ENCODE measurements at regions not wholly inside any gene's neighbourhood (a gene's known extent, or its start where the extent isn't known, plus 50 kb on each side); places are given as distances from the start of the nearest gene placed in this dataset.

DNA sequence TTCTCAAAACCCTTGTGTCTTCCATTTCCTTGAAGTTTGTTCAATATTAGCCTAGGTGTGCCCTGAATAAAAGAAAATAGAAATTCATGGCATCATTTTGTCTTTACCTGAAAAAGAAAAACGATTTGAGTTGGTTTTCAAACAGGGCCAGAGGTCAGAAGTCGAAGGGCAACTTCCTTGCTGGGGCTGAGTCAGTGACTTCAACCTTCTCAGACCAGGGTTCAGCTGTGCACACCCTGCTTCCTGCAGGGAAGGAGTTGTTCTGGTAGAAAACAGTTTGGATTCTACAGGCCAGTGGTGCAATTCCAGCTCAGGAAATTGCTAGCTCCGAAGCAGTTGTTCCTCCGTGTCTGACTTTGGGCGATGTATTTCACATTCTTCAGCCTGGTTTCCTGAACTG, 132.1 kb upstream of the SLC30A5 start:
- WGBS (ENCODE audit: low lambda C conversion rate) = 60% methylated on average over 5 of the region's 5 CpGs
- BruUV-seq (replicated peaks) = no TSS peak
- intact Hi-C loops (cut with micrococcal nuclease; ENCODE audit: unreplicated experiment) (no loop called here), in situ Hi-C loops (cut with HindIII; ENCODE audit: extremely low pct_ligation_motif_present, low pct_unique_long_range_greater_than_20kb) (no loop called here)
- no peak overlapping the region for H3K9ac ChIP-seq (ENCODE audit: insufficient read depth, low read depth, low read length)
- H3K27me3 ChIP-seq (ENCODE audit: control insufficient read depth in 1 of 2, insufficient read depth in 2 of 2, low read length in 2 of 2) = peaks cover 0 to 4% of the 10 kb centered on the region in 2 experiments; a peak in 1 of 5 replicates
- H3K4me2 ChIP-seq (ENCODE audit: low read depth, low read length) = no peak overlapping the region
- H3K9me3 ChIP-seq (ENCODE audit: low read length) = no peaks in the 10 kb centered on the region
- DNase-seq (ENCODE audit: low spot score) (no peak), ATAC-seq (no peak), FAIRE-seq (no peak)
- H2AFZ ChIP-seq (ENCODE audit: low read length) = no peak overlapping the region
- no peak overlapping the region for H3K27ac ChIP-seq (ENCODE audit: extremely low read length, insufficient read depth, low read length)
- H4K20me1 ChIP-seq (ENCODE audit: insufficient read depth, low read length) = no peaks in the 10 kb centered on the region
- no peaks in the 10 kb centered on the region for H3K36me3 ChIP-seq (replicated peaks in 1 of 2; ENCODE audit: control insufficient read depth in 1 of 2, insufficient read depth in 2 of 2, low read length in 2 of 2)
- ChIA-PET CTCF (ENCODE audit: low intra/inter-chr PET ratio, low total read pairs) (interaction anchor here (2.2 kb wide), 1 partner anchor 77 kb away, joined by 11 read pairs; no protein-coding TSS in a partner anchor), POLR2A (no interaction called here)
- H3K79me2 ChIP-seq (ENCODE audit: insufficient read depth, low read length) = no peaks in the 10 kb centered on the region
- no peak overlapping the region for H3K4me3 ChIP-seq (replicated peaks in 1 of 3; ENCODE audit: insufficient read depth in 1 of 3, low read depth in 2 of 3, low read length in 3 of 3)
- no peak for TF ChIP-seq ASH2L (IDR thresholded peaks at IDR 0.05; ENCODE audit: insufficient read length, low read depth, low read length)
- TF ChIP-seq ZBTB26 (CRISPR knock-in tag; IDR thresholded peaks at IDR 0.05; ENCODE audit: borderline replicate concordance) = no peak
- no peak for TF ChIP-seq ZNF512B (CRISPR knock-in tag; IDR thresholded peaks at IDR 0.05; ENCODE audit: borderline replicate concordance)
- no peak for TF ChIP-seq ZGPAT (CRISPR knock-in tag; IDR thresholded peaks at IDR 0.05)
- TF ChIP-seq, protein P1, sequence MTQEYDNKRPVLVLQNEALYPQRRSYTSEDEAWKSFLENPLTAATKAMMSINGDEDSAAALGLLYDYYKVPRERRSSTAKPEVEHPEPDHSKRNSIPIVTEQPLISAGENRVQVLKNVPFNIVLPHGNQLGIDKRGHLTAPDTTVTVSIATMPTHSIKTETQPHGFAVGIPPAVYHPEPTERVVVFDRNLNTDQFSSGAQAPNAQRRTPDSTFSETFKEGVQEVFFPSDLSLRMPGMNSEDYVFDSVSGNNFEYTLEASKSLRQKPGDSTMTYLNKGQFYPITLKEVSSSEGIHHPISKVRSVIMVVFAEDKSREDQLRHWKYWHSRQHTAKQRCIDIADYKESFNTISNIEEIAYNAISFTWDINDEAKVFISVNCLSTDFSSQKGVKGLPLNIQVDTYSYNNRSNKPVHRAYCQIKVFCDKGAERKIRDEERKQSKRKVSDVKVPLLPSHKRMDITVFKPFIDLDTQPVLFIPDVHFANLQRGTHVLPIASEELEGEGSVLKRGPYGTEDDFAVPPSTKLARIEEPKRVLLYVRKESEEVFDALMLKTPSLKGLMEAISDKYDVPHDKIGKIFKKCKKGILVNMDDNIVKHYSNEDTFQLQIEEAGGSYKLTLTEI (CRISPR knock-in tag; conservative IDR thresholded peaks at IDR 0.05) = no peak
- H3K4me1 ChIP-seq (ENCODE audit: insufficient read depth, low read length) = no peaks in the 10 kb centered on the region

All from HepG2 (cell line).